ENCODE measurements at regions not wholly inside any gene's neighbourhood (a gene's known extent, or its start where the extent isn't known, plus 50 kb on each side); places are given as distances from the start of the nearest gene placed in this dataset.

- peak overlapping the region in 1 of 4 experiments; percentile 26; a peak in 1 of 8 replicates for H3K4me3 ChIP-seq (ENCODE audit: extremely low read depth in 1 of 4, insufficient read depth in 2 of 4, low read depth in 3 of 4, low read length in 4 of 4)
- no peaks in the 10 kb centered on the region for H3K79me1 ChIP-seq (ENCODE audit: low read depth, low read length)
- DNase-seq (ENCODE audit: low read depth in 1 of 2, low spot score in 2 of 2) = peak in 1 of 2 experiments; percentile 41
- no peak overlapping the region for H2BK120ac ChIP-seq (replicated peaks; ENCODE audit: low read depth, low read length)
- peaks cover 9 to 11% of the 10 kb centered on the region in 2 experiments; a peak in 3 of 4 replicates for H3K9me3 ChIP-seq (ENCODE audit: insufficient read depth in 2 of 2, low read depth in 1 of 2, low read length in 1 of 2)
- no peak overlapping the region; the same call in 1 of the 2 replicates for H2BK20ac ChIP-seq (ENCODE audit: low read length)
- H2AFZ ChIP-seq (ENCODE audit: low read length) = no peak overlapping the region
- no peak overlapping the region for H2BK12ac ChIP-seq (ENCODE audit: low read depth, low read length)
- peak overlapping the region; percentile 81 for H4K91ac ChIP-seq (replicated peaks; ENCODE audit: insufficient read length, low read length)
- H3K18ac ChIP-seq (ENCODE audit: extremely low read depth, low read length) = peak overlapping the region; percentile 48; the same call in 1 of the 2 replicates
- ChIA-PET CTCF (ENCODE audit: partially characterized antibody) (interaction anchor here (1.7 kb wide), 1 partner anchor 9 kb away, joined by 4 read pairs; no protein-coding TSS in a partner anchor), POLR2A (ENCODE audit: partially characterized antibody) (interaction anchor here (1.0 kb wide), 1 partner anchor 9 kb away, joined by 3 read pairs; no protein-coding TSS in a partner anchor)
- 23% methylated on average over 4 of the region's 4 CpGs; no CpG with 5 or more reads in 1 of the 2 experiments for WGBS, 2 experiments (ENCODE audit: extremely low coverage in 1 of 2, insufficient coverage in 1 of 2, insufficient read length in 1 of 2, insufficient replicate concordance in 2 of 2, low coverage in 1 of 2, low lambda C conversion rate in 2 of 2, missing lambda C conversion rate in 1 of 2)
- no peak overlapping the region for H3K4ac ChIP-seq (replicated peaks; ENCODE audit: insufficient read length, low read depth, low read length)
- H3K27me3 ChIP-seq (replicated peaks in 1 of 4; ENCODE audit: control insufficient read depth in 3 of 4, extremely low read depth in 1 of 4, insufficient read depth in 3 of 4, low read length in 3 of 4) = no peaks in the 10 kb centered on the region
- FAIRE-seq = no peak
- no peak for TF ChIP-seq POU5F1 (IDR thresholded peaks at IDR 0.05; ENCODE audit: low read depth, low read length)
- 0 out of 2 replicates have a peak, but pooled peaks have one; percentile 14 for TF ChIP-seq TBP (IDR thresholded peaks at IDR 0.05; ENCODE audit: low read depth, low read length)
- H3K9ac ChIP-seq (replicated peaks in 1 of 4; ENCODE audit: extremely low read depth in 1 of 4, low read depth in 3 of 4, low read length in 3 of 4) = no peak overlapping the region
- H4K5ac ChIP-seq (ENCODE audit: insufficient read length, low read depth, low read length) = peak overlapping the region; percentile 60
- H3K14ac ChIP-seq (ENCODE audit: insufficient read length) = no peak overlapping the region
- peak overlapping the region; percentile 75; the same call in 1 of the 2 replicates for H2BK5ac ChIP-seq (ENCODE audit: low read depth, low read length)
- no peaks in the 10 kb centered on the region for H4K20me1 ChIP-seq (replicated peaks in 1 of 2; ENCODE audit: control insufficient read depth in 1 of 2, insufficient read depth in 2 of 2, low read length in 2 of 2)
- no peak overlapping the region for H3K56ac ChIP-seq (replicated peaks; ENCODE audit: insufficient read length, low read depth, low read length)
- H3K36me3 ChIP-seq (ENCODE audit: control insufficient read depth in 2 of 4, insufficient read depth in 4 of 4, low read length in 3 of 4) = no peaks in the 10 kb centered on the region; a peak in 2 of 8 replicates
- H3K79me2 ChIP-seq (ENCODE audit: control insufficient read depth in 1 of 2, insufficient read depth in 2 of 2, low read length in 2 of 2) = 0 out of 4 replicates have a peak, but pooled peaks cover 0 to 5% of the 10 kb centered on the region in 2 experiments
- no peak overlapping the region for H4K8ac ChIP-seq (ENCODE audit: extremely low read depth, insufficient read depth, low read length)
- no peak overlapping the region for H2AK5ac ChIP-seq (ENCODE audit: low read depth, low read length)
- H3K27ac ChIP-seq (ENCODE audit: low read depth, low read length) = peak overlapping the region; percentile 78
- H2BK15ac ChIP-seq (ENCODE audit: low read length) = no peak overlapping the region
- no peaks in the 10 kb centered on the region for H3K23me2 ChIP-seq (ENCODE audit: low read depth, low read length)
- H3K4me2 ChIP-seq (ENCODE audit: insufficient read depth in 1 of 2, low read depth in 2 of 2, low read length in 2 of 2) = peak overlapping the region in 1 of 2 experiments; percentile 8; a peak in 1 of 4 replicates
- H3K23ac ChIP-seq (ENCODE audit: insufficient read length) = no peak overlapping the region
- peaks cover 3 to 9% (median 5%) of the 10 kb centered on the region in 4 experiments; a peak in 5 of 7 replicates for H3K4me1 ChIP-seq (replicated peaks in 1 of 4; ENCODE audit: control insufficient read depth in 3 of 4, insufficient read depth in 4 of 4, low read length in 3 of 4)
Measured at GRCh38 chr4:64729561-64729960, 320.3 kb upstream of the TECRL start.
